ENCODE measurements at regions not wholly inside any gene's neighbourhood (a gene's known extent, or its start where the extent isn't known, plus 50 kb on each side); places are given as distances from the start of the nearest gene placed in this dataset.
"Not testable (repeated sequence)": the region's sequence is repeated elsewhere in the genome, so short reads cannot be mapped to it uniquely, and the experiment has no call there.

DNA sequence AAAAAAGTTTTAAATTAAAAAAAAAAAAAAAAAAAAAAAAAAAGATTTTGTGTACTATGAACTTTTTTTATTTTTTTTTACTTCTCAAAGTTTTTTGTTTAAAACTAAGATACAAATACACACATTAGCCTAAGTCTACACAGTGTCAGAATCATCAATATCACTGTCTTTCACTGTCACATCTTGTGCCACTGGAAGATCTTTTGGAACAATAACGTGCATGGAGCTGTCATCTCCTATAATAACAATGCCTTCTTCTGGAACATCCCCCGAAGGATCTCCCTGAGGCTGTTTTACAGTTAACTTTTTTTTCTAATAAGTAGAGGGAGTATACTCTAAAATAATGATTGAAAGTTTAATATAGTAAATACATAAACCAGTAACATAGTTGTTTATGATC is 295.7 kb downstream of the KCNJ2 start:
- no peak for DNase-seq

DNA sequence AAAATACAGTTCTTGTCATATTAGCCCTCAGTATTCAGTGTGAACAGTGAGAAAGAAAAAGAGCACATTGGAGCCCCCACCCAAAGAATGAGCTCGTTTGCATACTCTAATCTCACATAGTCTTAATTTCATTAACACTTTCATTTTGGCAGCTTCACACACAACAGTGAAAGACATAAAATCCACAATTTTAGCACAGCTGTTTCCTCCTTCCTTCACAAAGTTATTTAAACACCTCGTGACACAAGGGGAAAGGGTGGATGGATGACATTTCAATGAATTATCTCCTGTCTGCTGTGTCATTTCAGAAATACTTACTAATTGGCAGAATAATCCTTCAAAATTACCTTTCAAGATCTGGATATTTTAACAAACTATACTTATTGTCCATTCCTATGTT is 299.3 kb downstream of the KCNJ2 start:
- DNase-seq, result no peak

DNA sequence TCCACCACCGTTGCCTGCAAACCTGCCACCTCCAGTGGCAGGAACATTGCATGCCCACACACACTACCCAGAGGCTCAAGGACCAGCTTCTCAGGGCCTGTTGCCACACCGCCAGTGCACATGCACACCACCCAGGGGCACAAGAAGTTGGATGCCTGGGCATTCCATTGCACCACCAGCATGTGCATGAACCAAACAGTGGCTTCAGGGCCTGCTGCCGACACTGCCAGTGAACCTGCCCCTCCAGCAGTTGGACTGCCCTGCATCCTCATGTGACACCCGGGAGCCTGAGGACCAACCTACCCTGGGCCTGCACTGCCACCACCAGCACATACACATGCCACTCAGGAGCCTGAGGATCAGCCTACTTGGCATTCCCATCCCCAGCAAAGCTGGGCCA is 303.7 kb downstream of the KCNJ2 start:
- no peak for DNase-seq

DNA sequence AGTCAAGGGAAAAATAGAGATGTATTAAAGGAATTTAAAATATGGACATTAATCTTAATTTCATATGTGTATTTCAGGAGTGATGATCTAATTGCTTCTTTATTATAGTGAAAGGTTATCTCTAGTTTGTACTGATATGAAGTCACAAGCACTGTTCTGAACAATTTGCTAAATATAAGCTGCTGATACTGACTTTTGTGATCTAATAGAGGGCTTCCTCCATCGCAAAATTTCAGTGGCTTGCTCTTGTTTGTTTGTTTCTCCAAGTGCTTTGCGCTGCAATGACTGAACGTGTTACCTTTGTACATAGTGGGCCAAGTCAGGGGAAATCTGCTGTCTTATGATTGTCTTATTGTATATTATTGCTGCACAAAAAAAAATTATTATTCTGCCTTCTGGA is 307.0 kb downstream of the KCNJ2 start:
- DNase-seq, result no peak

DNA sequence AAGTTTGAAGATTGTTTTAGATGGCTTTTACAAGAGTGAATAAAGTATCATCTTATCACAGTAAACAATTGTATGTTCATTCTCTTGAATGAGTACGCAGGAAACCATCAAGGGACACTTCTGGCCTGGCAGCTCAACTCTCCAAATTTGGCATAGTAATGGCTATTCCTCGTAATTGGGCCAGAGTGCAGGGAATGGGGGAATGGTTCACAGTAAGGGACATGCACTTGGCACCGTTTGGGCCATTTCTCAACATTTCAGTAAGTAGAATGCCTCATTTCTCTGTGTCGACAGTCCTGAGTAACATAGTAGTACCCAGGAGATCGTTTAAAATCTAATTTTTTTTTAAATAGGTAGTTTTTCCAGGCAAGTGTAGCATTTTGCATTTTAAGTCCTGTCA is 309.6 kb downstream of the KCNJ2 start:
- no peak for DNase-seq

DNA sequence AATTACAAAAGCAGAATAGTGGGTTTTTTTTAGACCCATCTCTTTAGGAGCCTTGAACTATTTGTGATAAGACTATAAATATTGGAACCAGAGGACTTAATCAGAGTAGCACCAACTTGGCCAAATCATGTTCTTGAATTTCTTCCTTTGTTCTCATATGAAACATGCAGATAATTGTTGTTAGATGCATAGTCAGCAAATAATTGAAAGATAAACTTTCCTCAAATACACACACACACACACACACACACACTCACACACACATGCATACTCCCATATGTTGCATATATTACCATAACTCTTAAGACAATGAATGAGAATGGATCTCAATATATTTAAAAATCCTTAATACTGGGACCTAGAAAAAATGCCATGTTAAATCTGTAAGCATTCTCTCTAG is 310.4 kb downstream of the KCNJ2 start:
- DNase-seq, result no peak

DNA sequence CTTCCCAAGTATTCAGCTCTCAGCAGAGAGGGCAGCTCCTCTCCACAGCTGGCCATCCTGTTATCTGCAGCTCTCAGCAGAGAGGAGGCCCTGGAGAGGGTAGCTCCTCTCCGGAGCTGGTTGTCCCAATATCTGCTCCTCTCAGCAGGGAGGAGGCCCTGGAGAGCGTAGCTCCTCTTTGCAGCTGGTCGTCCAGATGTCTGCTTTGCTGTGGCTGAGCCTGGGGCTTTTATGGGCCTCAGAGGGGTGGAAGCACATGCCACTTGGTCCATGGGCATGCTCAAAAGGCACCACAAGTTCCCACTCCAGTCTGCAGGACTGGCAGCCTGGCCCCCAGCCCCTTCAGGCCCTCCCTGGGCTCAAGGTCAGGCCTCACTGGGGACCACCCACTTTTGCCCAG is 314.3 kb downstream of the KCNJ2 start:
- DNase-seq, result no peak

DNA sequence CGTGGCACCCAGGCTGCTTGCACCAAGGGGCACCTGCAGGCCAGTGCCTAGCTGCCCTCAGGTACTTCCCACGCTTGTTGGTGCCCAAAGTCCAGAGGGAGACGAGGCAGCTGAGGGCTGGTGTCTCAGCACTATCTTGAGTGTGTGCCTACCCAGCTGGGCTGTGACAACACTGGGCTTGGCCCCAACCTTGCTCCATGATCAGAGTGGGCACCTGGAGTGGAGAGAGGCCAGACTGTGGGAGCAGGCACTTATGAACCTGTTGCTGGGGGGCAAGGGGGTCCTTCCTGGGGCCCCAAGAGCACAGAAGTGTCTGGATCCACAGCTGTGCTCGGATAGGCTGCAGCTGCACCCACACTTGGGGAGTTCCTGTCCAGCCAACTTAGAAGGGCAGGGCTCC is 314.7 kb downstream of the KCNJ2 start:
- no peak for DNase-seq

DNA sequence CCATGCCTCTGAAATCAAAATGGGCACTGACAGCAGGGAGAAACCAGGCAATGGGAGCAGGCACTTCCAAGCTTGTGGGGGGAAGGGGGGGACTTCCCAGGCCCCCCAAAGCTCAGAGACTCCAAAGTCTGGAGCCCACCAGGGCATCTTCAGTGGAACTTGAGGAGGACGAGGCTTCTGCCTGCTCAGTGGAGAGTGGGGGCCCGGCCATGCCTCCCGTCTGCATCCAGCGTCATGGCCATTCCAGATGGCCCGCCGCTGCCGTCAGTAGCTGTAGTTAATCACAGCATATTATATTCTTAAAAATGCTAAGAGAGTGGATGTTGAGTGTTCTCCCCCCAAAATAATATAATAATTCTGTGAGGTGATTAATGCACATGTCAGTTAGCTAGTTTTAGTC is 315.2 kb downstream of the KCNJ2 start:
- no peak for DNase-seq

DNA sequence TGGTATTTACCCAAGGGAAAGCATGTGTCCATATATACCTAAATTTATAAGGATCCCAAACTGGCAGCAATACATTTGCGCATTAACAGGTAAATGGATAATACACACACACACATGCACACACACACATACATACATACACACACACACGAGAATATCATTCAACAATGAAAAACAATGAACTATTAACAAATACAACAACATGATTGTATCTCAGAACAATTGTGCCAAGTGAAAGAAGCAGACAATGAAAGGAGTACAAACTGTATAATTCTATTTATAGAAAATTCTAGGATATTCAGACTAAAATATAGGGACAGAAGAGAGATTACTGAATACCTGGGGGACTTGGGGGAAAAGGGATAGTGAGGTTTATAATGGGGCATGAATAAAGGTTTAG is 323.0 kb downstream of the KCNJ2 start:
- DNase-seq, result no peak

DNA sequence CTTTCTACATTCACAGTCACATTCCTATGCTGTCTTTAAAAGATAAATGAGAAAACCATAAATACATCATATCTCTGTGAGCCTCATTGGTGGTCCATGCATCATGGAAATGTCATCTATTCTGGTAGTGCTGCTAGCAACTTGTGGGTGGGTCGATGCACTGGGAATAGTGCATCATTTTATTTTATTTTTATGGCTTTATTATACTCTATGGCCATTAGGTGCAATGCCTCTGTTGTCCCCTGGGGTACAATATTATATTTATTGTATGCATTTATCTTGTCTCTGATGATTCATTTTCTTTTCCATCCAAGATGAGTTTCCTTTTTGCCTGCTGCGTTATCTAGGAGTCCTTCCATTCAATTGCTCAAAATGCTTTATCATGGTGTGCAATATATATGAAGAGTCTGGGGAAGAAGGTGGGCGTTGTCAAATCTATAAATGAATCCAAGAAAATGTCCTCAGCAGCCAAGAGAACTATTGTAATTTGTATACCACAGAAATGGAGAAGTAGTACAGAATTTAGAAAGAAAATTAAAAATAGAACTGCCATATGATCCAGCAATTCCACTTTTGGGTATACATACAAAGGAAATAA is 324.0 kb downstream of the KCNJ2 start:
- no peak for DNase-seq

DNA sequence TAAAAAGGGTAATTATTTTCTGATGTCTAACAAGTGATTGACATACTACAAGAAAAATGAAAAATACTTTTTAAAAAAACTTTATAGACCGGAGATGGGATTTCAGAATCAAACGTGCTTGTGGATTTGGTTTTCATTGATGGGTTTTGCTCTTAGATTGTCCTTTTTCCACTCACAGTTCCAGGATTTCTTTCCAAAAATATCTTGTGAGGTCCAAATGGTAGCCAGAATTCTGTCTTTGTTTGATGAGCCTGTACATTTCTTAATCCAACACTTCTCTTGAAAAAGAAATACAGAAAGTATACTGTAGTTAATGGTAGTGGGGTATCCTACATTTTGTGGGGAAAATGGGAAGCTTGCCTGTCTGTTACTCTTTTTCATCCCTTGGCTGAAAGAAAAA is 329.3 kb downstream of the KCNJ2 start:
- no peak for DNase-seq

DNA sequence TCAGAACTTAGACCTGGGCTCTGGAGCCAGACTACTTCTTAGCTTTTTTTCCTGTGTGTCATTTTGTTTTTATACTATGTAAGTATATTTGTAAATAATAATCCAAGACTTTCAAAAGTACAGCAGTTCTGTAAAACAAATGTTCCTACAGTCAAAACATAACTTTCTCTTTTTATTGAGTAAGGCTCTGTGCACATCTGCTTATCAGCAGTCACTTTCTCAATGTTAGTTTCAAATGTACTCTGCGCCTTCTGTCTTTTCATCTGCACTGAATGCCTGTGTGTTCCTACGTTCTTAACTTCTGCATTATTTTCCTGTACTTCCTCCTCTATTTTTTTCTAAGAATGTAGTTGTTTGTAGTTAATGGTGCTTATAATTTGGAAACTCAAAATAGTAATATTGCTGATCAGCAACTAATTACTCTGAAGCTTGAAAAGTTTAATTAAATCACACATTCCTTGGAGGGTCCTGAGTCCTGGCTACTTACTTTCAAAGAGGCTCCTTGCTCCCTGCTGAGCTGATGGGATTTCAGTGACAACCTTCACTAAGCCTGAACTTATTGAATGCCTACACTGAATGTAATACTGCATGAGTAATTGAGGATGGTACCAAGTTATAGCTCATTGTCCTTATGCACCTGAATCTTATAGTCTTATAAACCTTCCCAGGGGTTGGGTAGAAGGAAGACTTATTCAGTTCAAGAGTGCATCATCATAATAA is 329.9 kb downstream of the KCNJ2 start:
- no peak for DNase-seq

DNA sequence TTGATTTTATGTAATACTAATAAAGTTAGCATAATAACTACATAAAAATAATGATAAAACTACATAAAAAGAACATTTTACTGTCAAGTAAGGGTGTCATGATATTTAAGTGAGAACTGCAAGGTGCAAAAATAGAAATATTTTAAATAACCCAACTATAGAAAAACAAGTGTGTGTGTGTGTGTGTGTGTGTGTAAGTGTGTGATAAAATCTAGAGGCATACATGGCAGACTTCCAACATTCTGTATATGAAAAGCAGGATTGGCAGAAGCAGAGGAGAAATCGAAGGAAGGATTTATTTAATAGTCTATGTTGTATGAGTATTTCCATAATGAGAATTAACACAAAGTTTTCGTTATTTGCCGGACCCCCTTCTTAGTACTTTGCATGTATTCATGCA is 334.1 kb downstream of the KCNJ2 start:
- DNase-seq, result no peak

DNA sequence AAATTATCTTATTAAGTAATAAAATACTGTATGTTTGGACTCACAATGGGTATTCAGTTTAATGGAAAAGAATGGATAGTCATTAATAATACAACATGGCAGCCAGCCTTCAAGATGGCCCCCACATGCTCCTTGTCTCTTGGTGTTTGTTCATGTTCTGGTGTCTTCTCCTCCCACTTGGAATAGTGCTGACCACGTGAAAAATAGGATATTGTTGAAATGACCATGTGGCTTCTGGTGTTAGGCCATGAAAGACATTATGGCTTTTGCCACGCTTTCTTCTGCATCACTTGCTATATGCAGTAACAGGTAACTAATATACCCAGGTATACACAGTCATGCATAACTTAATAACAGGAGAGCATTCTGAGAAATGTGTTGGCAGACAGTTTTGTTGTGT is 341.0 kb downstream of the KCNJ2 start:
- DNase-seq, result no peak

DNA sequence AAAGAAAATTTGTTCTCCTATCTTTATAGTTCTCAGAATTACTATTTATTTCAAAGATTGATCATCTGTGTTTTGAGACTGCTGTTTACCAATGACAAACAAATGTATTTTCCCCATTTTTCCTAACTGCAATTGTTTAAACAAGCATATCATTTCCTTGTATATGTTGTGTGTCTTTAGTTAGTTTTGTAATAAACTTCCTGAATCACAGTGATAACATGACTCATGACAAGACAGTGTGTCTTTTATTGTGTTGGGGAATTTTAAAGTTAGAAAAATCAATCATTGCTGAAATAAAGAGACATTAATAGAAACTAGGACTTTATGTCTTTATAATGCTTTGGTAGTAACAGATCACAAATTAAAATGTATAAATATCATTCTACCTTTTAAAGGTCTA is 348.5 kb downstream of the KCNJ2 start:
- DNase-seq, result no peak

DNA sequence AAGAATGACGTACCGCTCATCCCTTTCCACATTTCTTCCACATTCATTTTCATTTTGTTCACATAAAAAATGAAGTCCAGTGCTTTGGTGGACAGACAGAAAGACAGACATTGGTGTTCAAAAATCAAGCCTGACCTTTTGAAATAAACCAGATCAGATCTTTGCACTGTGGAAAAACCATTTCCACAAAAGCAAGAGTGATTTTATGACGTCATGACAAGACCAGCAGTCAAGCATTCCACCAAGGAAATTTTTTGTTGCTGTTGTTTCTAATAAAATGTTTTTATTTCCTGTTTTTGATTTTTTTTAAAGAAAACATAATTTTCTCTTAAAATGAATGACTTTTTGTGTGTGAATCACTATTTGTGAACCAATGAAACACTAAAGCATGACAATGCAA is 350.0 kb downstream of the KCNJ2 start:
- DNase-seq, result no peak

DNA sequence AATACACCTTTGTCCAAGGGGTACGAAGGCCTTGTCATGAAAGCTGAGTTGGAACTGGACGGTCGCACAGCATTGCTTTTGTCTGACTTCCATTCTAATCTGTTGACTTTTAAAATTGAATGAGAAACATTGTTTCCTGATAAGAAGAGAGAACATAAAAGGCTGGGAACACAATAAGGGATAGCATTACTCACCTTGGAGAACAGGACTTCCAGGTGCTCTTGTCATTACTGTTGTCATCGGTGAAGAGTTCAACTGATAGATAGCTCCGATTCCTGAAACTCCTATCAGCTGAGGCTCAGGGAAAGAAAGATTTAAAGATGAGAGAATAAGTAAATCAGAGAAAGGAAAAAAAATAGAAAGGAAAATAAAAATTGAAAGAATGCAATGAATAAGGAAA is 351.1 kb downstream of the KCNJ2 start:
- DNase-seq, result no peak

DNA sequence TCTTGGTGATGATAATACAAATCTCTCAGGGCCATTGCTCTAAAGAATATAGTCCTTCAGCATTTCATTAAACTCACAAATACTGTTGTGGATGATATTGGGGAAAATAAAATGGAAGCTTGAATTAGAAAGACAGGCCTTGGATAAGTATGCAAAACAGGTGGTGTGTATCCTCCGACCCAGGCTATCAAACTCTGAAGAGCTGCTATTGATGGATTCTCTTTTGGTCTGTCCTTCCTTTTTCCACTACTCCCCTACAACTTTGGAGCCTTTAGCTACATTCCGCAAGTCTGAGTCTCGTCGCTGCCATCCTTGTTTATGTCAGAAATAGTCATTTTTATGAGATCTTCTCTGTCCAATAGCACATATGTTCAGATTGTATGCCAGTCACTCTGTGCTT is 351.6 kb downstream of the KCNJ2 start:
- DNase-seq, result no peak

DNA sequence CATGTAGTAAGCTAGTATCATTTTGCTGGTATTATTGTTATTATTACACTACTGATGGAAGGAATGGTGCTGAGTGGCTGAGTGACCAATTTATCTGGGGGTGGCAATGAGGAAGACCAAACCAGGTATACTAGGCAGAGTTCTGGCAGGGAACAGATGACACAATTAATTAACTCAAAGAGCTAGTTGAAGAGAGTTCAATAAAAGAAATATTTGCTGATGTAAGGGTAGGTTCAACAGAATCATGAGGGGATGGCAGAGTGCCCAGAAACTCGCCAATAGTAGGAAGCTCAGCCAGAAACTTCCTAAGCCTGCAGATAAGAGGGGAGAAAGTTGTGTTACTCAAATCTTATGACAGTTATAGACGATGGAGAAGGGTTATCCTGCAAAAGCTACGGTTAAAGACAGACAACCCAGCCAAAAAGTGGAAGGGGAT is 352.5 kb downstream of the KCNJ2 start:
- no peak for DNase-seq

DNA sequence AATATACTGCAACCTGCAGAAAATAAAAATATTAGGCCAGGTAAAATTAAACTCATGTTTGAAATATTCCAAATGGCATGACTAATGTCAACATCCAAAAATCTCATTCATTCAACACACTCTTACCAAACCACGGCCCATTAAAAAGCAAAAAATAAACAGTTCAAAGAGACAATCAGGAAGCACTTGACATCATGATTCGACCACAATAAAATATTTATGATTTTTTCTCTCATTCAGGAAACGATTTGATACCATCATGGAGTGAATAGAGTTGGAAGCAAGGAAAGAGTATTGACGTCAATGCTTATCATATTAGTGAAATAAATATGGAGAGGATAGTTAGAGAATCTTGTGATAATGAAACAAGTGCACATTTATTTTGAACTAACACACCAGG is 354.1 kb downstream of the KCNJ2 start:
- DNase-seq, result no peak

DNA sequence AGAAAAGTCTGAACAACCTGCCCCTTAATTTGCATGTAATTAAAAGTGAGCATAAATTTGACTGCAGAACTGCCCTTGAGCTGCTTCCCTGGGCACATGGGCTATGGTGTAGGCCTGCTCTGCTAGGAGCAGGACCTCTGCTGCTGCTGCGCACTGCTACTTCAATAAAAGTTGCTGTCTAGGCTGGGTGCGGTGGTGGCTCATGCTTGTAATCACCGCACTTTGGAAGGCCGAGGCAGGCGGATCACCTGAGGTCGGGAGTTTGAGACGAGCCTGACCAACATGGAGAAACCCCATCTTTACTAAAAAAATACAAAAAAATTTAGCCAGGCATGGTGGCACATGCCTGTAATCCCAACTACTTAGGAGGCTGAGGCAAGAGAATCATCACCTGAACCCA is 355.7 kb downstream of the KCNJ2 start:
- not testable (repeated sequence) for DNase-seq

DNA sequence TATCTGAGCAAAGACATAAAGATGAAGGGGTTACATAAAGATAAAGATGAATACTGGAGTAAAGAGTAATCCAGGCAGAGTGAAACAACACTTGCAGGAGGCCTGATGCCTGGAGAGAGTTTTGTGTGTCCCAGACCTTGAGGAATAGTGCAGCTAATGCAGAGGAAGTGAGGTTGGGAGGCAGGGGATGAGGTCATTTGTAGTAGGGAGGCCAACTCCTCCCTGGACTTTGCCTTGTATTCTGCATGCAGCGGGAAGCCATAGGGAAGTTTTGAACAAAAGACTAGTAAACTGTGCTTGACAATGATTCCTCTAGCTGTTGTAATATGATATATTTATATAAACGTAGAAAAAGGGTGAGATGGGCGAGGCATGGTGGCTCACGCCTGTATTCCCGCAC is 356.6 kb downstream of the KCNJ2 start:
- DNase-seq, result no peak

DNA sequence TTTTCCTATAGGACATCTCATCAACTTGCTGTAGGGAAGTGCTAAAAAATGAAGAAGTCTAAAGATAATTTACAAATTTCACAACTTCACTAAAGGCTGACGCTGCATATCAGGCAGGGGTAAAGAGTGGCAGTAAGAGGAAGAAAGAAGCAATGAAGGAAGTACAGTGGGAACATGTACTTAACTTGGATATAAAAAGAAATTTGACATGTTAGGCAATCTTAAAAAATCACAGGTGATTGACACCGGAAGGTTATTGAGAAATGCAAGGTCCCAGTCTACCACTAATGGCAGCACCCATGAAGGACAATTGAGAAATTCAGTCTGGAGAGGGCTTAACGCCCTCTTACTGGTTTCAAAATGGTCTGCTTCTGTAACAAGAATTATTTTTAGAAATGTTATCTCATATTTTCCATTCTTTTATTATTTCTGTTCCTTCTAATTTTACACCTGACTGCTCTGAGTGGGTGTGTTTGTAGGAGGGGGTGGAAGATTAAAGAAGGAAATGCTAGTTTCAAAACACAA is 358.1 kb downstream of the KCNJ2 start:
- no peak for DNase-seq

DNA sequence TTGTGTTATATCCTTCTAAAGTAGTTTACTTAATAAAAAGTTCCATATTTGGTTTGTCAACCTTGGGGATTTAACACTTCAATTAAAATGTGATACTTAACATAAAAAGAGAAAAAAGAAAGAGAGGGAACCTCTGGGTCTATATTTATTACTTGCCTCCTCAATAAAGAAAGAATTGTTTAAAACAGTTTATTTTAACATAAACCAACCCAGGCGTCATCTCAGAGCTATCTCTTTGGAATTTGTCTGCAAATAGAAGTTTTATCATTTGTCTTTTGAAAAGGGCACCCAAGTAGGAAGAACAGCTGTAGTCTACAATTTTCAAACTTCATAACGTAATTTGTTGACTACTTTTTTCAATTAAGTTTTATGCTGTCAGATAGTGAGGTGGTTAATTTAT is 364.1 kb downstream of the KCNJ2 start:
- DNase-seq, result no peak
